ENCODE measurements at regions not wholly inside any gene's neighbourhood (a gene's known extent, or its start where the extent isn't known, plus 50 kb on each side); places are given as distances from the start of the nearest gene placed in this dataset.

DNA sequence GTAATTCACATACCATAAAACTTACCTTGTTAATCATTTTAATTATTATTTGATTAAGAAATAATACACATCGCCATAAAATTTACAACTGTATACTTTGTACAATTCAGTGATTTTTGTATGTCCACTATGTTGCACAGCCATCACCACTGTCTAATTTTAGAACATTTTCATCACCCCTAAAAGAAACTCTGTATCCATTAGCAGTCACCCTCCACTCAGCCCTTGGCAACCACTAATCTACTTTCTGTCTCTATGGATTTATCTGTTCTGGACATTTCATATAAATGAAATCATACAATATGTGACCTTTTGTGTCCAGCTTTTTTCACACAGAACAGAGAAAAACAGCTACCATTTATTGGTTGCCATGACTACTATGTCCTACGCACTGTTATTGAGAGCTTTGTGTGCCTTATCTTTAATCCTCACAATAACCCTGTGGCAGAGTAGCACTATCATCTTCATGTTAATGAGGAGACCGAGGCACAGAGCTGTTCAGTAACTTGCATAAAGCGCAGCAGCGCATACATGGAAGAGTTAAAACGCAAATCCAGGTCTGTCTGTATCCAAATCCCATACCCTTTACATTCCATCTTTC is 64.6 kb upstream of the PAGE1 start:
- Histone ChIP-seq H2AFZ (no peak overlapping the region), H3K4me3 (ENCODE audit: low read depth, low read length) (no peak overlapping the region), H3K4me2 (ENCODE audit: low read length) (no peak overlapping the region), H3K79me2 (no peaks in the 10 kb centered on the region), H3K4me1 (no peaks in the 10 kb centered on the region), H3K27ac (no peak overlapping the region), H3K36me3 (ENCODE audit: control insufficient read depth, insufficient read depth, low read length) (no peaks in the 10 kb centered on the region), H3K9ac (no peak overlapping the region), H3K9me3 (ENCODE audit: control insufficient read depth, low read length) (no peaks in the 10 kb centered on the region), H3K27me3 (ENCODE audit: control insufficient read depth, insufficient read depth, low read length) (no peaks in the 10 kb centered on the region)
- TF ChIP-seq, protein P1, sequence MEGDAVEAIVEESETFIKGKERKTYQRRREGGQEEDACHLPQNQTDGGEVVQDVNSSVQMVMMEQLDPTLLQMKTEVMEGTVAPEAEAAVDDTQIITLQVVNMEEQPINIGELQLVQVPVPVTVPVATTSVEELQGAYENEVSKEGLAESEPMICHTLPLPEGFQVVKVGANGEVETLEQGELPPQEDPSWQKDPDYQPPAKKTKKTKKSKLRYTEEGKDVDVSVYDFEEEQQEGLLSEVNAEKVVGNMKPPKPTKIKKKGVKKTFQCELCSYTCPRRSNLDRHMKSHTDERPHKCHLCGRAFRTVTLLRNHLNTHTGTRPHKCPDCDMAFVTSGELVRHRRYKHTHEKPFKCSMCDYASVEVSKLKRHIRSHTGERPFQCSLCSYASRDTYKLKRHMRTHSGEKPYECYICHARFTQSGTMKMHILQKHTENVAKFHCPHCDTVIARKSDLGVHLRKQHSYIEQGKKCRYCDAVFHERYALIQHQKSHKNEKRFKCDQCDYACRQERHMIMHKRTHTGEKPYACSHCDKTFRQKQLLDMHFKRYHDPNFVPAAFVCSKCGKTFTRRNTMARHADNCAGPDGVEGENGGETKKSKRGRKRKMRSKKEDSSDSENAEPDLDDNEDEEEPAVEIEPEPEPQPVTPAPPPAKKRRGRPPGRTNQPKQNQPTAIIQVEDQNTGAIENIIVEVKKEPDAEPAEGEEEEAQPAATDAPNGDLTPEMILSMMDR (IDR thresholded peaks at IDR 0.05): no peak

DNA sequence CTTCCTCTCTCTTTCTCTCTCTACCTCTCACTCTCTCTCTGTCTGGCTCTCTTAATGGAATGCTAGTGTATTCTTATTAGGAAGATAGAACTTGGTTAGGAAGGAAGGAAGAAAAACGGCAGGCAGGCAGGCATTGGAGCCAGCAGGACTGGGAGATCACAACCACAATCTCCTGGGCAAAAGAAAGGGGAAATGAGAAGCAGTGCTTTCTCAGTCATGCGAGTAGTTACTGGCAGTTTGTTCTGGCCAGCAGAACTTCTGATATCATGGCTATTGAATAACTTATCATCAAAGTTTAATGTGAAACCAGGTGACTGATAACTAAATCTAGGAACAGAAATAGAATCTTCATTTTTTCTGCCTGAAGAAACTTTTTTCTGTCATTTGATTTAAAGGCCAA is 60.9 kb upstream of the PAGE1 start:
- H3K4me1 ChIP-seq: no peaks in the 10 kb centered on the region
- no peak overlapping the region for H3K4me3 ChIP-seq (ENCODE audit: low read depth, low read length)
- no peaks in the 10 kb centered on the region for H3K36me3 ChIP-seq (ENCODE audit: control insufficient read depth, insufficient read depth, low read length)
- no peak overlapping the region for H3K9ac ChIP-seq
- TF ChIP-seq, protein P1 (IDR thresholded peaks at IDR 0.05): no peak
- H3K4me2 ChIP-seq (ENCODE audit: low read length): no peak overlapping the region
- no peaks in the 10 kb centered on the region for H3K9me3 ChIP-seq (ENCODE audit: control insufficient read depth, low read length)
- no peak overlapping the region for H3K27ac ChIP-seq
- H3K79me2 ChIP-seq: no peaks in the 10 kb centered on the region
- no peaks in the 10 kb centered on the region for H3K27me3 ChIP-seq (ENCODE audit: control insufficient read depth, insufficient read depth, low read length)
- H2AFZ ChIP-seq: no peak overlapping the region

- TF ChIP-seq, protein P1 (IDR thresholded peaks at IDR 0.05): peak; percentile 53
- Histone ChIP-seq H3K4me2 (ENCODE audit: low read length) (no peak overlapping the region), H3K9me3 (ENCODE audit: control insufficient read depth, low read length) (no peaks in the 10 kb centered on the region), H3K36me3 (ENCODE audit: control insufficient read depth, insufficient read depth, low read length) (no peaks in the 10 kb centered on the region), H3K4me1 (no peaks in the 10 kb centered on the region), H3K9ac (no peak overlapping the region), H3K27ac (no peak overlapping the region), H3K79me2 (no peaks in the 10 kb centered on the region), H3K4me3 (ENCODE audit: low read depth, low read length) (no peak overlapping the region), H3K27me3 (ENCODE audit: control insufficient read depth, insufficient read depth, low read length) (no peaks in the 10 kb centered on the region), H2AFZ (no peak overlapping the region)
Measured at GRCh38 chrX:49754233-49754857, 58.6 kb upstream of the PAGE1 start.

GRCh38 chrX:49753691-49754090 is 57.9 kb upstream of the PAGE1 start:
- H3K4me1 ChIP-seq: no peaks in the 10 kb centered on the region

More at GRCh38 chrX:49753691-49754090, 57.9 kb upstream of the PAGE1 start:
- Histone ChIP-seq H3K27ac (no peak overlapping the region), H3K36me3 (ENCODE audit: control insufficient read depth, insufficient read depth, low read length) (no peaks in the 10 kb centered on the region), H3K27me3 (ENCODE audit: control insufficient read depth, insufficient read depth, low read length) (no peaks in the 10 kb centered on the region), H3K4me2 (ENCODE audit: low read length) (no peak overlapping the region), H3K4me3 (ENCODE audit: low read depth, low read length) (no peak overlapping the region), H3K79me2 (no peaks in the 10 kb centered on the region), H3K9ac (no peak overlapping the region), H3K9me3 (ENCODE audit: control insufficient read depth, low read length) (no peaks in the 10 kb centered on the region), H2AFZ (no peak overlapping the region)
- TF ChIP-seq, protein P1 (IDR thresholded peaks at IDR 0.05): no peak

All from parathyroid adenoma (tissue), 2 donors.